ENCODE measurements at regions not wholly inside any gene's neighbourhood (a gene's known extent, or its start where the extent isn't known, plus 50 kb on each side); places are given as distances from the start of the nearest gene placed in this dataset.

DNA sequence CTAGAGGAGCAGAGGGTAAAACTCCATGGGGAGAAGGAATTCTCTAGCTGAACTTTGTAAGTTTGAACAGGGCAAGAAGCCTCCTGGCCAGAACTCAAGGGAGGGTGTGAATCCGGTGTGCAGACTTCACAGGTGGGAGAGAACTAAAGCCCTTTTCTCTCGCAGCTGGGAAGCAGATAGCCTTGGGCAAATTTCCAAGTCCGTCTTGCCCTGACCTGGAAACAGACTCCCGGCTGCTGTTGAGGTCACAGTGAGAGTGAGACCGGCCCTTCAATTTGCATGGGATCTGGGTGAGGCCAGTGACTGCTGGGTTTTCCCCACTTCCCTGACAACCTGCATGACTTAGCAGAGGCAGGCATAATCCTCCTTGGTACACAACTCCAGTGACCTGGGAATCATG is 94.5 kb upstream of the ZNF827 start:
- ATAC-seq = no peak

DNA sequence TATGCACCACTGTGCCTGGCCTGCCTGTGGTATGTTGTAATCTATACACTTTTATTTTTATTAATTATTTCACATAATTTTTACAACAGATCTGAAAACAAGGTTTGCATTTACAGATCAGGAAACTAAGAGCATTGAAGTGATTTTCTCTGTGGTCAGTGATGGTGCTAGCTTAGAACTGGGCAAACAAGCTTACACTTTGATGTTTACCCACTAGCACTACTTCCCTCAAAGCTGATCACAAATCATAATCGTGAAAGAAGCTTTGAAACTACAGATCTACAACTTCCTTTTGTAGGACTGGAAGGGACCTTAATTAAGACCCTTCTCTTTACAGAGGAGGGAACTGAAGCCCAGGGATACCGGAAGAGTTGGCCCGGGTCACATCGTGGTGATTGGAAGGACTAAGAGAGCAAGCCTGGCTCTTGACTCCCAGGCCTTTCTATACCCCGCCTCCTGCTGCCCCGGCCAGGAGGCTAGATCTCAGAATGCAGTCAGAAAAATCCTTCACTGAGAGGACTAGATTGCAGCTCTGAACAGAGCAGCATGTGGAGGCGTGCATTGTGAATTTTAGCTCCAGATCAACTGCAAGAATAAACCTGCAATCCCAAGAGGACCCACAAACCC is 93.7 kb upstream of the ZNF827 start:
- Histone ChIP-seq H3K4me3 (ENCODE audit: low read depth in 2 of 2, low read length in 2 of 2) (no peak overlapping the region), H3K36me3 (ENCODE audit: control insufficient read depth, insufficient read depth, low read length) (no peaks in the 10 kb centered on the region), H3K4me1 (ENCODE audit: control insufficient read depth, insufficient read depth, low read length) (no peaks in the 10 kb centered on the region), H3K27me3 (ENCODE audit: control insufficient read depth, insufficient read depth, low read length) (no peaks in the 10 kb centered on the region), H3K9me3 (ENCODE audit: control insufficient read depth, insufficient read depth, low read depth, low read length) (no peaks in the 10 kb centered on the region), H3K27ac (ENCODE audit: low read length) (no peak overlapping the region)
- POLR2A ChIA-PET = no interaction called here
- ATAC-seq (no peak), DNase-seq (ENCODE audit: low read depth, low spot score) (no peak)
- TF ChIP-seq POLR2AphosphoS5 (IDR thresholded peaks at IDR 0.05; ENCODE audit: low read depth, low read length) (no peak), TCF7L2 (IDR thresholded peaks at IDR 0.05; ENCODE audit: low read depth, low read length) (no peak), SIN3A (IDR thresholded peaks at IDR 0.05; ENCODE audit: borderline replicate concordance, insufficient read depth, low read depth, low read length) (no peak)
- TF ChIP-seq, protein P1, sequence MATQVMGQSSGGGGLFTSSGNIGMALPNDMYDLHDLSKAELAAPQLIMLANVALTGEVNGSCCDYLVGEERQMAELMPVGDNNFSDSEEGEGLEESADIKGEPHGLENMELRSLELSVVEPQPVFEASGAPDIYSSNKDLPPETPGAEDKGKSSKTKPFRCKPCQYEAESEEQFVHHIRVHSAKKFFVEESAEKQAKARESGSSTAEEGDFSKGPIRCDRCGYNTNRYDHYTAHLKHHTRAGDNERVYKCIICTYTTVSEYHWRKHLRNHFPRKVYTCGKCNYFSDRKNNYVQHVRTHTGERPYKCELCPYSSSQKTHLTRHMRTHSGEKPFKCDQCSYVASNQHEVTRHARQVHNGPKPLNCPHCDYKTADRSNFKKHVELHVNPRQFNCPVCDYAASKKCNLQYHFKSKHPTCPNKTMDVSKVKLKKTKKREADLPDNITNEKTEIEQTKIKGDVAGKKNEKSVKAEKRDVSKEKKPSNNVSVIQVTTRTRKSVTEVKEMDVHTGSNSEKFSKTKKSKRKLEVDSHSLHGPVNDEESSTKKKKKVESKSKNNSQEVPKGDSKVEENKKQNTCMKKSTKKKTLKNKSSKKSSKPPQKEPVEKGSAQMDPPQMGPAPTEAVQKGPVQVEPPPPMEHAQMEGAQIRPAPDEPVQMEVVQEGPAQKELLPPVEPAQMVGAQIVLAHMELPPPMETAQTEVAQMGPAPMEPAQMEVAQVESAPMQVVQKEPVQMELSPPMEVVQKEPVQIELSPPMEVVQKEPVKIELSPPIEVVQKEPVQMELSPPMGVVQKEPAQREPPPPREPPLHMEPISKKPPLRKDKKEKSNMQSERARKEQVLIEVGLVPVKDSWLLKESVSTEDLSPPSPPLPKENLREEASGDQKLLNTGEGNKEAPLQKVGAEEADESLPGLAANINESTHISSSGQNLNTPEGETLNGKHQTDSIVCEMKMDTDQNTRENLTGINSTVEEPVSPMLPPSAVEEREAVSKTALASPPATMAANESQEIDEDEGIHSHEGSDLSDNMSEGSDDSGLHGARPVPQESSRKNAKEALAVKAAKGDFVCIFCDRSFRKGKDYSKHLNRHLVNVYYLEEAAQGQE (IDR thresholded peaks at IDR 0.05; ENCODE audit: insufficient read depth in 1 of 2, low read depth in 2 of 2, low read length in 1 of 2) = no peak
- TF ChIP-seq, protein P2, sequence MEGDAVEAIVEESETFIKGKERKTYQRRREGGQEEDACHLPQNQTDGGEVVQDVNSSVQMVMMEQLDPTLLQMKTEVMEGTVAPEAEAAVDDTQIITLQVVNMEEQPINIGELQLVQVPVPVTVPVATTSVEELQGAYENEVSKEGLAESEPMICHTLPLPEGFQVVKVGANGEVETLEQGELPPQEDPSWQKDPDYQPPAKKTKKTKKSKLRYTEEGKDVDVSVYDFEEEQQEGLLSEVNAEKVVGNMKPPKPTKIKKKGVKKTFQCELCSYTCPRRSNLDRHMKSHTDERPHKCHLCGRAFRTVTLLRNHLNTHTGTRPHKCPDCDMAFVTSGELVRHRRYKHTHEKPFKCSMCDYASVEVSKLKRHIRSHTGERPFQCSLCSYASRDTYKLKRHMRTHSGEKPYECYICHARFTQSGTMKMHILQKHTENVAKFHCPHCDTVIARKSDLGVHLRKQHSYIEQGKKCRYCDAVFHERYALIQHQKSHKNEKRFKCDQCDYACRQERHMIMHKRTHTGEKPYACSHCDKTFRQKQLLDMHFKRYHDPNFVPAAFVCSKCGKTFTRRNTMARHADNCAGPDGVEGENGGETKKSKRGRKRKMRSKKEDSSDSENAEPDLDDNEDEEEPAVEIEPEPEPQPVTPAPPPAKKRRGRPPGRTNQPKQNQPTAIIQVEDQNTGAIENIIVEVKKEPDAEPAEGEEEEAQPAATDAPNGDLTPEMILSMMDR (IDR thresholded peaks at IDR 0.05) = no peak
- intact Hi-C loops (cut with micrococcal nuclease; ENCODE audit: unreplicated experiment) (no loop called here), in situ Hi-C loops (cut with HindIII; ENCODE audit: low pct_unique_long_range_greater_than_20kb, low sequenced_read_pairs) (no loop called here)
- BruUV-seq (replicated peaks) = no TSS peak
- CTCF ChIA-PET = no interaction called here

More for the DNA sequence above, 94.5 kb upstream of the ZNF827 start:
- no peak for DNase-seq (ENCODE audit: low read depth, low spot score)
- no peaks in the 10 kb centered on the region for H3K9me3 ChIP-seq (ENCODE audit: control insufficient read depth, insufficient read depth, low read depth, low read length)
- BruUV-seq (replicated peaks) = no TSS peak
- no peaks in the 10 kb centered on the region for H3K36me3 ChIP-seq (ENCODE audit: control insufficient read depth, insufficient read depth, low read length)
- no peak overlapping the region for H3K4me3 ChIP-seq (ENCODE audit: low read depth in 2 of 2, low read length in 2 of 2)
- H3K27me3 ChIP-seq (ENCODE audit: control insufficient read depth, insufficient read depth, low read length) = no peaks in the 10 kb centered on the region
- TF ChIP-seq POLR2AphosphoS5 (IDR thresholded peaks at IDR 0.05; ENCODE audit: low read depth, low read length) (no peak), SIN3A (IDR thresholded peaks at IDR 0.05; ENCODE audit: borderline replicate concordance, insufficient read depth, low read depth, low read length) (no peak), TCF7L2 (IDR thresholded peaks at IDR 0.05; ENCODE audit: low read depth, low read length) (no peak)
- TF ChIP-seq, protein P1 (IDR thresholded peaks at IDR 0.05; ENCODE audit: insufficient read depth in 1 of 2, low read depth in 2 of 2, low read length in 1 of 2) = no peak
- TF ChIP-seq, protein P2 (IDR thresholded peaks at IDR 0.05) = no peak
- POLR2A ChIA-PET = no interaction called here
- intact Hi-C loops (cut with micrococcal nuclease; ENCODE audit: unreplicated experiment) (no loop called here), in situ Hi-C loops (cut with HindIII; ENCODE audit: low pct_unique_long_range_greater_than_20kb, low sequenced_read_pairs) (no loop called here)
- no peaks in the 10 kb centered on the region for H3K4me1 ChIP-seq (ENCODE audit: control insufficient read depth, insufficient read depth, low read length)
- CTCF ChIA-PET = no interaction called here
- H3K27ac ChIP-seq (ENCODE audit: low read length) = no peak overlapping the region
